ENCODE measurements at regions not wholly inside any gene's neighbourhood (a gene's known extent, or its start where the extent isn't known, plus 50 kb on each side); places are given as distances from the start of the nearest gene placed in this dataset.
A peak's percentile ranks its signal among the peaks of the same experiment; 100 is the strongest.
"Not testable (repeated sequence)": the region's sequence is repeated elsewhere in the genome, so short reads cannot be mapped to it uniquely, and the experiment has no call there.

GRCh38 chr7:65643498-65643897 lies 229.4 kb upstream of the VKORC1L1 start:
- not testable (repeated sequence) for FAIRE-seq

DNA sequence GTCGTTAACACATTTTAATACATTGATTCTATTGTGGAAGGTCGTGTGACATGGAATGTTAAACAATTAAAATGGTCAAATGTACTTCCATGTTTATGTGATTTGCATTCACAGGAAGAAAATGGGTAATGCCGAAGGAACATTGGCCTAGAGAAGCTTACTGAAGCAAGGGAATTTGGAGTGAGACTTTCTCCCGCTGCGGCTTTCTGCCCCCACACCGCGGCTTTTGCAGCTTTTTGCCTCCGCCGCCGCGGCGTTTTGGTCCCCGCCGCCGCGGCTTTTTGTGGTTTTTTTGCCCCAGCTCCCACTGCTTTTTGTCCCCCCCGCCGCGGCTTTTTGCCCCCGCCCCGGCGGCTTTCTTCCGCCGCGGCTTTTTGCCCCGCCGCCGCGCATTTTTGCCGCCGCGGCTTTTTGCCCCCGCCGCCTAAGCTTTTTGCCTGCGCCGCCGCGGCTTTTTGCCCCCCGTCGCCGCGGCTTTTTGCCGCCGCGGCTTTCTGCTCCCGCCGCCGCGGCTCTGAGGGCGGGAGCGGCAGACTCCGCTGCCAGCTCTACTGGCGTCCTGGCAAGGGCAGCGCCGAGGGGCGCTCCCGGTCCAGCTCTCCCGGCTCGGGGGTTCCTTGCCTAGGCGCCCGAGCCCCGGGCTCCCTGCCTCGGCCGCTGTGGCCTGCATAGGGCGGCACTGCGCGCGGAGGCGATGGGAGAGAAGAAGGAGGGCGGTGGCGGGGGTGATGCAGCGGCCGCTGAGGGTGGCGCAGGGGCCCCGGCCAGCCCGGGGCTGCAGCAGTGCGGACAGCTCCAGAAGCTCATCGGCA lies 225.5 kb upstream of the VKORC1L1 start:
- DNase-seq (ENCODE audit: insufficient read length); FAIRE-seq: not testable (repeated sequence)

More at GRCh38 chr7:65643498-65643897, 229.4 kb upstream of the VKORC1L1 start:
- not testable (repeated sequence) for DNase-seq (ENCODE audit: insufficient read length)

DNA sequence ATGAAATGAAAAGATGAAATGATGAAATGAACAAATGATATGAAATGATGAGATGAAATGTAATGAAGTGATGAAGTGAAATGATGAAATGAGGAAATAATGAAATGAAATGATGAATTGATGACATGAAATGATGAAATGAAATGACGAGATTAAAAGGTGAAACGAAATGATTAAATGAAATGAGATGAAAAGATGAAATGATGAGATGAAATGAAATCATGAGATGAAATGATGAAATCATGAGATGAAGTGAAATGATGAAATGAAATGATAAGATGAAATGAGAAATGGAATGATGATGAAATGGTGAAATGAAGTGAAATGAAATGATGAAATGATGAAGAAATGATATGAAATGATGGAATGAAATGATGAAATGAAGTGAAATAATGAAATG lies 221.7 kb upstream of the VKORC1L1 start:
- not testable (repeated sequence) for DNase-seq (ENCODE audit: insufficient read length); FAIRE-seq

- FAIRE-seq; DNase-seq (ENCODE audit: insufficient read length): not testable (repeated sequence)
Measured at GRCh38 chr7:65651826-65652592, 220.9 kb upstream of the VKORC1L1 start.

DNA sequence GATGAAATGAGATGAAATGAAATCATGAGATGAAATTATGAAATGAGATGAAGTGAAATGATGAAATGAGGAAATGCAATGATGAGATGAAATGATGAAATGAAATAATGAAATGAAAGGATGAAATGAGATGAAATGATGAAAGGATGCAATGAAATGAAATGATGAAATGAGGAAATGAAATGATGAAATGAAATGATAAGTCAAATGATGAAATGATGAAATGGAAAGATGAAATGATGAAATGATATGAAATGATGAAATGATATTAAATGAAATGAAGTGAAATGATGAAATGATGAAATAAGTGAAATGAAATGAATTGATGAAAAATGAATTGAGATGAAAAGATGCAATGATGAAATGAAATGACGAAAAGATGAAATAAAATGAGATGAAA lies 220.2 kb upstream of the VKORC1L1 start:
- DNase-seq (ENCODE audit: insufficient read length); FAIRE-seq: not testable (repeated sequence)

- not testable (repeated sequence) for FAIRE-seq; DNase-seq (ENCODE audit: insufficient read length)
Measured at GRCh38 chr7:65656494-65657188, 216.2 kb upstream of the VKORC1L1 start.

DNA sequence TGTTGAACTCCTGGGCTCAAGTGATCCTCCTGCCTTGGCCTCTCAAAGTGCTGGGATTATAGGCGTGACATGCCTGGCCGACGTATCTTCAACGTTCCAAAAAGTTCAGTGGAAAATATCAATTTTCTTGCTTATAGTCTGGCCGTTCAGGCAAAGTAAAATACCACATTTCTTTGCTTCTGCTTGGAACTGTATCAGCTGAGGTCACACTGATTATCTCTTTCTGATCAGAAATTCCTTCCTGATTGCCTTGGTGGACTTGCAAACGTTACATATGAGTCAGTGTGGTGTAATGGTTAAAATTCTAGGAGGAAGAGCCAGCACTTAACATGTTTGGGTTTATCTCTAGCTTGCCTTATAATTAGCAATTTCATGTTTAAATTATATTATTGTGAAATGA lies 189.5 kb upstream of the VKORC1L1 start:
- not testable (repeated sequence) for FAIRE-seq; DNase-seq (ENCODE audit: insufficient read length)

GRCh38 chr7:65699026-65699714 lies 173.7 kb upstream of the VKORC1L1 start:
- DNase-seq (ENCODE audit: insufficient read length); FAIRE-seq: not testable (repeated sequence)

- DNase-seq (ENCODE audit: insufficient read length); FAIRE-seq: not testable (repeated sequence)
Measured at GRCh38 chr7:65699715-65700356, 173.0 kb upstream of the VKORC1L1 start.

DNA sequence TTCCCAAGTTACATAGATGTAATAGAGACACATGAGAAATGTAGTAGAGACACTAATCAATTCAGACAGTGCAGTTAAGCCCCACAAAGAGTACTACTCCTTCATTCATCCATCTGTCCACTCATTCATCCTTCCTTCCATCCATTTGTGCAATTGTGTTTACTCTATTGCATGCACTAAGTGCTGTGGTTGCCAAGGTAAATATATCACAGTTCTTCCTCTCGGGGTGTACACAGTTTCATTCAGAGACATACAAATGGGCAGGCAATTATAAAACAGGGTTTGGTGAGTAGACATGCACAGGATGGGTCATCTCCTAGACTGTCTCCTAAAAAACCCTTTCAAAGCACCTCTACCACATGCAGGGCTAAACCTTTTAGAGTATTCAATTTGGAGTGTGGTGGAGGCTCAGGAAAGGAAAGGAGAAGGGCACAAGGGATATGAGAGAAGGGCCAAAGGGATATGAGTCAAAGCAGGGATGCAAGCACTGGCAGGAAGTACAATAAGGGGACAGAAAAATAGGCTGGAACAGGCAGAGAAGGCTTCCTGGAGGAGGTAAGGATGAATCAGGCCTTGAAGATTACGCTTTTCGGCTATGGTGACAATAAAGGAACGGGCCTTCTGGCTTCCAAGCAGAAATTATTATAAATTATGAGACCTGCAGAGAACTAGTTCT lies 153.6 kb upstream of the VKORC1L1 start:
- FAIRE-seq; DNase-seq (ENCODE audit: insufficient read length): not testable (repeated sequence)

DNA sequence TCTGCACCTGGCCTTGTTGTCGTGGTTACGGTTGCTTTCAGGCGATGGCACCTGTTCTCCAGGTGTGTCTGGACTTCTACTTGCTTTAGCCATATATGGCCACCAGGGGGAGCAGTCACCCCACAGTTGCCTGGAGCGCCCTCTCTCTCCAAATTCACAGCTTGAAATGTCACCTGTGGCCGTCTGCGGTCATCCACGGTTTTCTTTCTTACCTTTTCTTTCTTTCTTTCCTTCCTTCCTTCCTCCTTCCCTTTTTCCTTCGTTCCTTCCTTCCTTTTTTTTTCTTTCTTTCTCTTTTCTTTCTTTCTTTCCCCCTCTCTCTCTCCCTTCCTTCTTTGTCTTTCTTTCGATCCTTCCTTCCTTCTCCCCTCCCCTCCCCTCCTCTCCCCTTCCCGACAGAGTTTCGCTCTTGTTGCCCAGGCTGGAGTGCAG lies 150.5 kb upstream of the VKORC1L1 start:
- FAIRE-seq (no peak), DNase-seq (ENCODE audit: insufficient read length) (peak; percentile 25)
- no peak for TF ChIP-seq TAF1 (IDR thresholded peaks at IDR 0.05; ENCODE audit: borderline replicate concordance, low read depth, low read length)
- no peak for TF ChIP-seq POLR2AphosphoS5 (IDR thresholded peaks at IDR 0.05; ENCODE audit: low read depth, low read length)
- no peak for TF ChIP-seq POLR2A (IDR thresholded peaks at IDR 0.05; ENCODE audit: low read depth, low read length)

- DNase-seq (ENCODE audit: insufficient read length); FAIRE-seq: not testable (repeated sequence)
Measured at GRCh38 chr7:65727182-65727581, 145.7 kb upstream of the VKORC1L1 start.

- FAIRE-seq (no peak), DNase-seq (ENCODE audit: insufficient read length) (no peak)
Measured at GRCh38 chr7:65731129-65731528, 141.7 kb upstream of the VKORC1L1 start.

More at GRCh38 chr7:65731129-65731528, 141.7 kb upstream of the VKORC1L1 start:
- no peak for TF ChIP-seq POLR2A (IDR thresholded peaks at IDR 0.05; ENCODE audit: low read depth, low read length)
- TF ChIP-seq TAF1 (IDR thresholded peaks at IDR 0.05; ENCODE audit: borderline replicate concordance, low read depth, low read length) = no peak
- no peak for TF ChIP-seq POLR2AphosphoS5 (IDR thresholded peaks at IDR 0.05; ENCODE audit: low read depth, low read length)
